H9 (cell line): ENCODE measurements at regions not wholly inside any gene's neighbourhood (a gene's known extent, or its start where the extent isn't known, plus 50 kb on each side); places are given as distances from the start of the nearest gene placed in this dataset.

Source experiments
- DNase-seq: peaks from one replicate; pipeline ENCODE4 v3.0.0-alpha.2; 2017
- H2AFZ ChIP-seq: one replicate; pipeline ENCODE4 v1.6.1; 2013; ENCODE audit warnings: mild to moderate bottlenecking, low read length, control low read depth, moderate library complexity
- H2AK5ac ChIP-seq: 2 replicates; pipeline ENCODE4 v1.6.1; 2013; ENCODE audit warnings: low read length, control low read depth, mixed read lengths; ENCODE audit not compliant: insufficient read length
- H2BK120ac ChIP-seq: one replicate; pipeline ENCODE4 v1.6.1; 2013; ENCODE audit warnings: low read depth, mild to moderate bottlenecking, low read length, control low read depth, inconsistent platforms; ENCODE audit not compliant: poor library complexity, severe bottlenecking
- H2BK12ac ChIP-seq: 2 replicates; pipeline ENCODE4 v1.6.1; 2013; ENCODE audit warnings: low read length, control low read depth, mixed read lengths, low read depth; ENCODE audit not compliant: insufficient read length
- H2BK15ac ChIP-seq: 2 replicates; pipeline ENCODE4 v1.6.1; 2013; ENCODE audit warnings: low read depth, low read length, control low read depth
- H2BK20ac ChIP-seq: one replicate; pipeline ENCODE4 v1.6.1; 2013; ENCODE audit warnings: low read depth, mild to moderate bottlenecking, low read length, control low read depth, inconsistent platforms; ENCODE audit not compliant: poor library complexity, severe bottlenecking
- H2BK5ac ChIP-seq: 2 replicates; pipeline ENCODE4 v1.6.1; 2013; ENCODE audit warnings: low read length, control low read depth, mixed read lengths; ENCODE audit not compliant: insufficient read length
- H3K14ac ChIP-seq: 2 replicates; pipeline ENCODE4 v1.6.1; 2013; ENCODE audit warnings: low read length, control low read depth; ENCODE audit not compliant: insufficient read depth
- H3K18ac ChIP-seq: 2 replicates; pipeline ENCODE4 v1.6.1; 2013; ENCODE audit warnings: low read depth, mild to moderate bottlenecking, mixed read lengths, low read length, control low read depth; ENCODE audit not compliant: insufficient read length
- H3K23ac ChIP-seq: 2 replicates; pipeline ENCODE4 v1.6.1; 2013; ENCODE audit warnings: low read length, control low read depth, mixed read lengths, low read depth; ENCODE audit not compliant: insufficient read length
- H3K23me2 ChIP-seq: 2 replicates; pipeline ENCODE4 v1.6.1; 2013; ENCODE audit warnings: low read depth, mild to moderate bottlenecking, mixed read lengths, low read length, control low read depth; ENCODE audit not compliant: insufficient read length, poor library complexity, severe bottlenecking
- H3K27ac ChIP-seq: 2 replicates; pipeline ENCODE4 v1.5.1; 2013; ENCODE audit warnings: low read length, control low read depth, mixed read lengths, low read depth; ENCODE audit not compliant: insufficient read length
- H3K27me3 ChIP-seq: 2 replicates; pipeline ENCODE4 v1.6.1; 2013; ENCODE audit warnings: low read length, control low read depth, inconsistent platforms; ENCODE audit not compliant: insufficient read depth
- H3K4ac ChIP-seq: 2 replicates; pipeline ENCODE4 v1.6.1; 2013; ENCODE audit warnings: low read depth, mild to moderate bottlenecking, control low read depth, inconsistent platforms, low read length, moderate library complexity
- H3K4me1 ChIP-seq: 2 replicates; pipeline ENCODE4 v1.6.1; 2013; ENCODE audit warnings: low read length, control low read depth, inconsistent platforms; ENCODE audit not compliant: insufficient read depth
- H3K4me2 ChIP-seq: 2 replicates; pipeline ENCODE4 v1.6.1; 2013; ENCODE audit warnings: low read length, control low read depth, mixed read lengths; ENCODE audit not compliant: insufficient read length, insufficient read depth
- H3K56ac ChIP-seq: 2 replicates; pipeline ENCODE4 v1.6.1; 2013; ENCODE audit warnings: low read depth, mild to moderate bottlenecking, mixed read lengths, low read length, control low read depth; ENCODE audit not compliant: insufficient read length
- H3K79me1 ChIP-seq: 2 replicates; pipeline ENCODE4 v1.6.1; 2013; ENCODE audit warnings: low read depth, mild to moderate bottlenecking, moderate library complexity, low read length, control low read depth, inconsistent platforms; ENCODE audit not compliant: insufficient read depth, poor library complexity, severe bottlenecking
- H3K79me2 ChIP-seq: 2 replicates; pipeline ENCODE4 v1.6.1; 2013; ENCODE audit warnings: low read length, control low read depth, inconsistent platforms; ENCODE audit not compliant: insufficient read depth
- H3K9ac ChIP-seq: 2 replicates; pipeline ENCODE4 v1.6.1; 2013; ENCODE audit warnings: low read length, control low read depth, mixed read lengths; ENCODE audit not compliant: insufficient read length; ENCODE audit errors: extremely low read depth
- H3K9me3 ChIP-seq: one replicate; pipeline ENCODE4 v1.6.1; 2013; ENCODE audit warnings: low read depth, low read length, inconsistent platforms; ENCODE audit not compliant: control insufficient read depth
- H3T11ph ChIP-seq: one replicate; pipeline ENCODE4 v1.6.1; 2013; ENCODE audit warnings: mild to moderate bottlenecking, low read length, control low read depth, inconsistent platforms
- H4K20me1 ChIP-seq: one replicate; pipeline ENCODE4 v1.6.1; 2013; ENCODE audit not compliant: control insufficient read depth, insufficient read length, insufficient read depth
- H4K5ac ChIP-seq: 2 replicates; pipeline ENCODE4 v1.6.1; 2013; ENCODE audit warnings: low read depth, mild to moderate bottlenecking, mixed read lengths, low read length, control low read depth; ENCODE audit not compliant: insufficient read length
- H4K8ac ChIP-seq: replicated peaks from 2 replicates; pipeline ENCODE4 v1.6.1; 2013; ENCODE audit warnings: low read length, control low read depth, mixed read lengths, low read depth; ENCODE audit not compliant: insufficient read length
- H4K91ac ChIP-seq: 2 replicates; pipeline ENCODE4 v1.6.1; 2013; ENCODE audit warnings: low read depth, mild to moderate bottlenecking, moderate library complexity, mixed read lengths, low read length, control low read depth; ENCODE audit not compliant: insufficient read length
- H3K27ac Mint-ChIP-seq, 3 experiments: 2 replicates in 2 of 3; 3 replicates in 1 of 3; pipeline ENCODE4 v1.8.0; 2020 to 2021; ENCODE audit warnings: mixed read lengths in 3 of 3, mild to moderate bottlenecking in 1 of 3, moderate library complexity in 1 of 3
- H3K27me3 Mint-ChIP-seq: 2 replicates; pipeline ENCODE4 v1.8.0; 2021; ENCODE audit warnings: low read depth, mild to moderate bottlenecking, moderate library complexity, mixed read lengths
- H3K36me3 Mint-ChIP-seq, 3 experiments: 2 replicates in 2 of 3; 3 replicates in 1 of 3; pipeline ENCODE4 v1.8.0; 2020 to 2021; ENCODE audit warnings: low read depth in 3 of 3, mixed read lengths in 3 of 3; ENCODE audit not compliant: insufficient read depth in 1 of 3
- H3K4me1 Mint-ChIP-seq, 2 experiments: 2 replicates each; pipeline ENCODE4 v1.8.0; 2020; ENCODE audit warnings: mixed read lengths in 2 of 2
- H3K4me3 Mint-ChIP-seq, 2 experiments: 2 replicates in 1 of 2; 3 replicates in 1 of 2; pipeline ENCODE4 v1.8.0; 2020 to 2021; ENCODE audit warnings: mild to moderate bottlenecking in 2 of 2, mixed read lengths in 2 of 2, moderate library complexity in 1 of 2
- H3K9me3 Mint-ChIP-seq, 2 experiments: 2 replicates in 1 of 2; 3 replicates in 1 of 2; pipeline ENCODE4 v1.8.0; 2020; ENCODE audit warnings: mild to moderate bottlenecking in 2 of 2, mixed read lengths in 2 of 2, moderate library complexity in 1 of 2
- whole genome bisulfite sequencing: extraction: QIAGEN DNeasy Blood & Tissue Kit; methylation state at CpG from one replicate; pipeline ENCODE4 v1.1.7; 2013; ENCODE audit warnings: missing lambda C conversion rate, low lambda C conversion rate, mixed read lengths; ENCODE audit not compliant: insufficient read length; ENCODE audit errors: extremely low coverage; 5-methylcytosine and 5-hydroxymethylcytosine counted together
- TF ChIP-seq, protein P1 (sequence below): fragments of 200-600 bp; sonication (generic); conservative IDR thresholded peaks from 3 replicates; pipeline ENCODE4 v1.8.0; 2021; ENCODE audit warnings: antibody characterized with exemption, mild to moderate bottlenecking

DNA sequence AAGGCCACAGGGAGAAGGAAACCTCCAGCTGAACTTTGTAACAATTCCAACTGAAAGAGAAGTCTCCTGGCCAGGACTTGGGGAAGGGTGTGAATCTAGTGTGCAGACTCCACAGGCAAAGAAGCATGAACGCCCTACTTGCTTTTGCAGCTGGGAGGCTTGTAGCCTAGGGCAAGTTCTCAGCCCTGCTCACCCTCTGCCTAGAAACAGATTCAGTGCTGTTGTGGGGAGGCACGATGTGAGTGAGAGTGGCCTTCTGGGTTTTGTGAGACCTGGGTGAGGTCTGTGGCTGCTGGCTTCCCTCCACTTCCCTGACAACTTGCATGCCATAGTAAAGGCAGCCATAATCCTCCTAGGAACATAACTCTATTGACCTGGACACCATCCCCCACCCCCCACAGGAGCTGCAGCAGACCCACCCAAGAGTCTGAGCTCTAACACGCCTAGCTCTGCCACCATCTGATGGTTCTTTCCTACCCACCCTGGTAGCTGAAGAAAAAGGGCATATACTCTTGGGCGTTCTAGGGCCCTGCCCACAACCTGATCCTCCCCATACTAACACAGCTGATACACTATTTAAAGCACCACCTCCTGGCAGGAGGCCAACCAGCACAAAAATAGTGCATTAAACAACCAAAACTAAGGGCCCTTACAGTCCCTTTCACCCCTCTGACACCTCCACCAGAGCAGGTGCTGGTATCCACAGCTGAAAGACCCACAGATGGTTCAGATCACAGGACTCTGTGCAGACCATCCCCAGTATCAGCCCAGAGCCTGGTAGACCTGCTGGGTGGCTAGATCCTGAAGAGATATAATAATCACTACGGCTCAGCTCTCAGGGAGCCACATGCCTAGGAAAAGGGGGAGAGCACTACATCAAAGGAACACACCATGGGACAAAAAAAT lies 426.5 kb downstream of the IGSF11 start:
- Histone ChIP-seq H3K79me2 (no peaks in the 10 kb centered on the region; the same call in 1 of the 2 replicates), H3K79me1 (no peaks in the 10 kb centered on the region), H3K56ac (no peak overlapping the region), H4K5ac (no peak overlapping the region), H2BK15ac (no peak overlapping the region), H3K4me2 (no peak overlapping the region), H2BK20ac (no peak overlapping the region), H3T11ph (no peak overlapping the region), H3K9ac (no peak overlapping the region), H3K9me3 (no peaks in the 10 kb centered on the region), H3K23me2 (no peaks in the 10 kb centered on the region), H3K14ac (no peak overlapping the region), H2BK5ac (no peak overlapping the region), H2AK5ac (no peak overlapping the region), H3K4me1 (no peaks in the 10 kb centered on the region), H4K8ac (no peak overlapping the region), H4K91ac (no peak overlapping the region), H3K27ac (no peak overlapping the region), H3K4ac (no peak overlapping the region), H3K27me3 (no peaks in the 10 kb centered on the region), H3K23ac (no peak overlapping the region), H4K20me1 (no peaks in the 10 kb centered on the region), H2AFZ (no peak overlapping the region), H2BK12ac (no peak overlapping the region), H2BK120ac (no peak overlapping the region), H3K18ac (no peak overlapping the region)
- H3K4me3 Mint-ChIP-seq = no peak overlapping the region
- H3K36me3 Mint-ChIP-seq = peaks cover 0 to 25% (median 2%) of the 10 kb centered on the region in 3 experiments; a peak in 4 of 7 replicates
- peaks cover 5% of the 10 kb centered on the region in 2 experiments; a peak in 2 of 4 replicates for H3K4me1 Mint-ChIP-seq
- H3K27me3 Mint-ChIP-seq = no peaks in the 10 kb centered on the region
- H3K9me3 Mint-ChIP-seq = peaks cover 31 to 36% of the 10 kb centered on the region in 2 experiments
- DNase-seq = no peak
- no CpG with 5 or more reads among the region's 5 CpGs for WGBS
- H3K27ac Mint-ChIP-seq = no peak overlapping the region
- TF ChIP-seq, protein P1, sequence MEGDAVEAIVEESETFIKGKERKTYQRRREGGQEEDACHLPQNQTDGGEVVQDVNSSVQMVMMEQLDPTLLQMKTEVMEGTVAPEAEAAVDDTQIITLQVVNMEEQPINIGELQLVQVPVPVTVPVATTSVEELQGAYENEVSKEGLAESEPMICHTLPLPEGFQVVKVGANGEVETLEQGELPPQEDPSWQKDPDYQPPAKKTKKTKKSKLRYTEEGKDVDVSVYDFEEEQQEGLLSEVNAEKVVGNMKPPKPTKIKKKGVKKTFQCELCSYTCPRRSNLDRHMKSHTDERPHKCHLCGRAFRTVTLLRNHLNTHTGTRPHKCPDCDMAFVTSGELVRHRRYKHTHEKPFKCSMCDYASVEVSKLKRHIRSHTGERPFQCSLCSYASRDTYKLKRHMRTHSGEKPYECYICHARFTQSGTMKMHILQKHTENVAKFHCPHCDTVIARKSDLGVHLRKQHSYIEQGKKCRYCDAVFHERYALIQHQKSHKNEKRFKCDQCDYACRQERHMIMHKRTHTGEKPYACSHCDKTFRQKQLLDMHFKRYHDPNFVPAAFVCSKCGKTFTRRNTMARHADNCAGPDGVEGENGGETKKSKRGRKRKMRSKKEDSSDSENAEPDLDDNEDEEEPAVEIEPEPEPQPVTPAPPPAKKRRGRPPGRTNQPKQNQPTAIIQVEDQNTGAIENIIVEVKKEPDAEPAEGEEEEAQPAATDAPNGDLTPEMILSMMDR = no peak
